ENCODE measurements at regions not wholly inside any gene's neighbourhood (a gene's known extent, or its start where the extent isn't known, plus 50 kb on each side); places are given as distances from the start of the nearest gene placed in this dataset.
"Not testable (repeated sequence)": the region's sequence is repeated elsewhere in the genome, so short reads cannot be mapped to it uniquely, and the experiment has no call there.

DNA sequence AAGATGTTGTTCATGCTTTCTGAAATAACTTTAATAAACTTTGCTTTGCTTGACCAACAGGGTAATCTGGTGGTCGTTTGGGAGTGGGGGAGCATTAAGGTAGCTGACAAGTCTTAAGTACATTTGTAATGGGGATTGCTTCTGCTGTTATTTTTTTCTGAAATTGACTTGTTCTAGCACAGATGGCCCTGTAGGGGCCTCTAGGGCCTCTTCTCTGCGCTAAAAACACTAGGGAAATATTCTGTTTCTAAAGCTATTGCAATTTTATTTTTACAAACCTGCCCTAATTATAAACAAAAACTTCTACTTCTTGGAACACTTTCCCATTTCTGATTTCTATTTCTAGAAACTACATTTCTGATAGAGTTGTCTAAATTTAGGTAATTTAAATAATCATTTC lies 191.3 kb upstream of the KCNJ3 start:
- Mint-ChIP-seq H3K36me3 (ENCODE audit: insufficient read depth) (peaks cover 6% of the 10 kb centered on the region), H3K27me3 (no peaks in the 10 kb centered on the region), H3K4me3 (ENCODE audit: low read depth) (no peak overlapping the region), H3K4me1 (ENCODE audit: low read depth) (peaks cover 22% of the 10 kb centered on the region), H3K27ac (no peak overlapping the region), H3K9me3 (ENCODE audit: low read depth) (peaks cover 10% of the 10 kb centered on the region)
- DNase-seq (ENCODE audit: low spot score, unreplicated experiment), result no peak
- TF ChIP-seq, protein P1, sequence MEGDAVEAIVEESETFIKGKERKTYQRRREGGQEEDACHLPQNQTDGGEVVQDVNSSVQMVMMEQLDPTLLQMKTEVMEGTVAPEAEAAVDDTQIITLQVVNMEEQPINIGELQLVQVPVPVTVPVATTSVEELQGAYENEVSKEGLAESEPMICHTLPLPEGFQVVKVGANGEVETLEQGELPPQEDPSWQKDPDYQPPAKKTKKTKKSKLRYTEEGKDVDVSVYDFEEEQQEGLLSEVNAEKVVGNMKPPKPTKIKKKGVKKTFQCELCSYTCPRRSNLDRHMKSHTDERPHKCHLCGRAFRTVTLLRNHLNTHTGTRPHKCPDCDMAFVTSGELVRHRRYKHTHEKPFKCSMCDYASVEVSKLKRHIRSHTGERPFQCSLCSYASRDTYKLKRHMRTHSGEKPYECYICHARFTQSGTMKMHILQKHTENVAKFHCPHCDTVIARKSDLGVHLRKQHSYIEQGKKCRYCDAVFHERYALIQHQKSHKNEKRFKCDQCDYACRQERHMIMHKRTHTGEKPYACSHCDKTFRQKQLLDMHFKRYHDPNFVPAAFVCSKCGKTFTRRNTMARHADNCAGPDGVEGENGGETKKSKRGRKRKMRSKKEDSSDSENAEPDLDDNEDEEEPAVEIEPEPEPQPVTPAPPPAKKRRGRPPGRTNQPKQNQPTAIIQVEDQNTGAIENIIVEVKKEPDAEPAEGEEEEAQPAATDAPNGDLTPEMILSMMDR (IDR thresholded peaks at IDR 0.05; ENCODE audit: unreplicated experiment), result peak; percentile 38

DNA sequence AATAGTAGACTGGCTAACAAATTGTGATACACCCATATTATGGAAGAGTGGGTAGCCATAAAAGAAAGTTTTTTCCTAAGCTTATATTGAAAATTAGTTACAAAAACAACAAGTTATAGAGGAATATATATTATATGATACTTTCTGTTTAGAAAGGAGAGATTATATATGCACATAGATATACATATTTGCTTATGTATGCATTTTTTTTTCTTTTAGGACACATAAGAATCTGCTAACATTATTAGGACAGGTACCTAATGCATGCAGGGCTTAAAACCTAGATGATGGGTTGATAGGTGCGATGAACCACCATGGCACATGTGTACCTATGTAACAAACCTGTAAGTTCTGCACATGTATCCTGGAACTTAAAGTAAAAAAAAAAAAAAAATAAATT lies 179.6 kb upstream of the KCNJ3 start:
- no peak overlapping the region for H3K27ac Mint-ChIP-seq
- no peak overlapping the region for H3K4me3 Mint-ChIP-seq (ENCODE audit: low read depth)
- H3K36me3 Mint-ChIP-seq (ENCODE audit: insufficient read depth), result no peaks in the 10 kb centered on the region
- H3K9me3 Mint-ChIP-seq (ENCODE audit: low read depth), result peaks cover 8% of the 10 kb centered on the region
- H3K4me1 Mint-ChIP-seq (ENCODE audit: low read depth), result no peaks in the 10 kb centered on the region
- DNase-seq (ENCODE audit: low spot score, unreplicated experiment), result no peak
- TF ChIP-seq, protein P1 (IDR thresholded peaks at IDR 0.05; ENCODE audit: unreplicated experiment), result no peak
- no peaks in the 10 kb centered on the region for H3K27me3 Mint-ChIP-seq

DNA sequence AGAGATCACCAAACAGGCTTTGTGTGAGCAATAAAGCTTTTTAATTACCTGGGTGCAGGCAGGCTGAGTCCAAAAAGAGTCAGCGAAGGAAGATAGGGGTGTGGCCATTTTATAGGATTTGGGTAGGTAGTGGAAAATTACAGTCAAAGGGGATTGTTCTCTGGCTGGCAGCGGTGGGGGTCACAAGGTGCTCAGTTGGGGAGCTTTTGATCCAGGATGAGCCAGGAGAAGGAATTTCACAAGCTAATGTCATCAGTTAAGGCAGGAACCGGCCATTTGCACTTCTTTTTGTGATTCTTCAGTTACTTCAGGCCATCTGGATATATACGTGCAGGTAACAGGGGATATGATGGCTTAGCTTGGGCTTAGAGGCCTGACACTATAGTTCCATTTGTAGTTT lies 177.5 kb upstream of the KCNJ3 start:
- H3K4me3 Mint-ChIP-seq (ENCODE audit: low read depth); H3K36me3 Mint-ChIP-seq (ENCODE audit: insufficient read depth); H3K27ac Mint-ChIP-seq; H3K9me3 Mint-ChIP-seq (ENCODE audit: low read depth); DNase-seq (ENCODE audit: low spot score, unreplicated experiment); H3K27me3 Mint-ChIP-seq; H3K4me1 Mint-ChIP-seq (ENCODE audit: low read depth): not testable (repeated sequence)

DNA sequence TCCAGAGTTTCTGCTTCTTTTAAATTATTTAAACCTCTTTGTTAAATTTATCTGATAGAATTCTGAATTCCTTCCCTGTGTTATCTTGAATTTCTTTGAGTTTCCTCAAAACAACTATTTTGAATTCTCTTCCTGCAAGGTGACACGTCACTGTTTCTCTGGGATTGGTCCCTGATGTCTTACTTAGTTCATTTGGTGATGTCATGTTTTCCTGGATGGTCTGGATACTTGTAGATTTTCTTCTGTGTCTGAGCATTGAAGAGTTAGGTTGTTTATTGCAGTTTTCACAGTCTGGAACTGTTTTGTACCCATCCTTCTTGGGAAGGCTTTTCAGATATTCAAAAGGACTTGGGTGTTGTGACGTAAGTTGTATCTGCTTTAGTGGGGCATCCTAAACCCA lies 172.3 kb upstream of the KCNJ3 start:
- H3K27ac Mint-ChIP-seq, result no peak overlapping the region
- H3K27me3 Mint-ChIP-seq, result no peaks in the 10 kb centered on the region
- H3K4me3 Mint-ChIP-seq (ENCODE audit: low read depth), result no peak overlapping the region
- H3K4me1 Mint-ChIP-seq (ENCODE audit: low read depth), result peaks cover 3% of the 10 kb centered on the region
- no peaks in the 10 kb centered on the region for H3K36me3 Mint-ChIP-seq (ENCODE audit: insufficient read depth)
- peaks cover 10% of the 10 kb centered on the region for H3K9me3 Mint-ChIP-seq (ENCODE audit: low read depth)
- no peak for DNase-seq (ENCODE audit: low spot score, unreplicated experiment)
- TF ChIP-seq, protein P1 (IDR thresholded peaks at IDR 0.05; ENCODE audit: unreplicated experiment), result no peak

DNA sequence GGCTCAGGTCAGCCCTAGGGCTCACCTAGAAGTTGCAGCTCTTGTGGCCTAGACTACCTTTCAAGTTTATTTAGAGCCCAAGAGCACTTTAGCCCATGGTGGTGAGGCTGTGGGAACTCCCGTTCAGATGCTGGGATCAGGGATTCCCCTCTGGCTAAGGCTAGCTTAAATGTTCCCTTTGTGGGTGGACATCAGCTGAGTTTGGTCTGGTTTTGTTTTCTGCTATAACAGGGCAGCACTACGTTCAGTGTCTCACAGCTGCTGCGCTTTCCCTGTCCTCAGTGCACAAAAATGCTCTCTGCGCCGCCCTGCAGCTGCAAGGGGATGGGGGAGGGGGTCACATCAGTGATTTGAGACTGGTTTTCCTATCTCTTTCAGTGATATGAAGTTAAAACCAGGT lies 170.5 kb upstream of the KCNJ3 start:
- Mint-ChIP-seq H3K9me3 (ENCODE audit: low read depth) (peaks cover 7% of the 10 kb centered on the region), H3K36me3 (ENCODE audit: insufficient read depth) (no peaks in the 10 kb centered on the region), H3K27me3 (no peaks in the 10 kb centered on the region), H3K4me3 (ENCODE audit: low read depth) (no peak overlapping the region), H3K27ac (no peak overlapping the region), H3K4me1 (ENCODE audit: low read depth) (peaks cover 8% of the 10 kb centered on the region)
- DNase-seq (ENCODE audit: low spot score, unreplicated experiment), result no peak
- TF ChIP-seq, protein P1 (IDR thresholded peaks at IDR 0.05; ENCODE audit: unreplicated experiment), result no peak

DNA sequence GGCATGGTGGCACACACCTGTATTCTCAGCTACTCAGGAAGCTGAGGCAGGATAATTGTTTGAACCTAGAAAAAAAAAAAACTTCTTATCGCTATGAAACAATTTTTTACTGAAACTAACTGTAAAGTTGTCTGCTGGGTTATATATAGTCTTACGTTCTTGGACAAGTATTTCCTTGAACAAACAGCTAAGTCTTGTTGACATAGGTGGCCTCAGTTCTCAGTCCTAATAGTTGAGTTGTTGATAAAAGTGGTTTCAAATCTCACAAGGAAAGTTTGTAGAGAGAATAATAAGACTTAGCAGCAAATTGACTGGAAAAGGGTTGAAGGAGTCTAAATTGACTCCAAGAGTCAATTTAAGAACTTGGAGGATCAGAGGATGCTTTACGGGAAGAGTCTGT lies 166.5 kb upstream of the KCNJ3 start:
- Mint-ChIP-seq H3K27ac (no peak overlapping the region), H3K36me3 (ENCODE audit: insufficient read depth) (no peaks in the 10 kb centered on the region), H3K27me3 (no peaks in the 10 kb centered on the region), H3K9me3 (ENCODE audit: low read depth) (peaks cover 3% of the 10 kb centered on the region), H3K4me1 (ENCODE audit: low read depth) (peaks cover 8% of the 10 kb centered on the region), H3K4me3 (ENCODE audit: low read depth) (no peak overlapping the region)
- TF ChIP-seq, protein P1 (IDR thresholded peaks at IDR 0.05; ENCODE audit: unreplicated experiment), result no peak
- DNase-seq (ENCODE audit: low spot score, unreplicated experiment), result no peak

Measured in progenitor cell of endocrine pancreas (in vitro differentiated cells).